MM.1S (cell line): ENCODE measurements at regions not wholly inside any gene's neighbourhood (a gene's known extent, or its start where the extent isn't known, plus 50 kb on each side); places are given as distances from the start of the nearest gene placed in this dataset.

Source experiments
- EZH2 ChIP-seq: fragments of 300-600 bp; sonication (generic); optimal IDR thresholded peaks from 2 replicates; pipeline ENCODE3; 2017; ENCODE audit warnings: low read depth, mild to moderate bottlenecking, antibody characterized with exemption, low read length, mixed read lengths
- EZH2phosphoT487 ChIP-seq: fragments of 300-600 bp; sonication (generic); IDR thresholded peaks from 2 replicates; pipeline ENCODE4 v1.6.1; 2018; ENCODE audit warnings: antibody characterized with exemption, low read length
- TF ChIP-seq, protein P1 (sequence below): fragments of 300-600 bp; sonication (generic); IDR thresholded peaks from 2 replicates; pipeline ENCODE4 v1.5.1; 2016; ENCODE audit warnings: antibody characterized with exemption, low read length, mixed read lengths

DNA sequence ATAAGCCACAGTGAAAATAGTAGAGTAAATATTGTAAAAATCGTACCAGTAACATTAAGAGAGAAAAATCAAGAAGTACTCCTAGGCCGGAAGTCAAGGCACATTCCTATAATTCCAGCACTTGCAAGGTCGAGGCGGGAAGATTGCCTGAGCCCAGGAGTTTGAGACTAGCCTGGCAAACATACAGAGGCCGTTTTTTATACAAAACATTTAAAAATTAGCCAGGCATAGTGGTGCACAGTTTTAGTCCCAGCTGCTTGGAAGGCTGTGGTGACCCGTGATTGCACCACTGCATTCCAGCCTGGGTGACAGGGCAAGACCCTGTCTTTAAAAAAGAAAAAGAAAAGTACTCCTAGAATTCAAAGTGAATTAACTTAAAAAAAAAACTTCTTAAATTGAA is 341.8 kb downstream of the C12orf50 start:
- TF ChIP-seq, protein P1, sequence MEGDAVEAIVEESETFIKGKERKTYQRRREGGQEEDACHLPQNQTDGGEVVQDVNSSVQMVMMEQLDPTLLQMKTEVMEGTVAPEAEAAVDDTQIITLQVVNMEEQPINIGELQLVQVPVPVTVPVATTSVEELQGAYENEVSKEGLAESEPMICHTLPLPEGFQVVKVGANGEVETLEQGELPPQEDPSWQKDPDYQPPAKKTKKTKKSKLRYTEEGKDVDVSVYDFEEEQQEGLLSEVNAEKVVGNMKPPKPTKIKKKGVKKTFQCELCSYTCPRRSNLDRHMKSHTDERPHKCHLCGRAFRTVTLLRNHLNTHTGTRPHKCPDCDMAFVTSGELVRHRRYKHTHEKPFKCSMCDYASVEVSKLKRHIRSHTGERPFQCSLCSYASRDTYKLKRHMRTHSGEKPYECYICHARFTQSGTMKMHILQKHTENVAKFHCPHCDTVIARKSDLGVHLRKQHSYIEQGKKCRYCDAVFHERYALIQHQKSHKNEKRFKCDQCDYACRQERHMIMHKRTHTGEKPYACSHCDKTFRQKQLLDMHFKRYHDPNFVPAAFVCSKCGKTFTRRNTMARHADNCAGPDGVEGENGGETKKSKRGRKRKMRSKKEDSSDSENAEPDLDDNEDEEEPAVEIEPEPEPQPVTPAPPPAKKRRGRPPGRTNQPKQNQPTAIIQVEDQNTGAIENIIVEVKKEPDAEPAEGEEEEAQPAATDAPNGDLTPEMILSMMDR, result no peak
- TF ChIP-seq EZH2phosphoT487 (no peak), EZH2 (no peak)
